Activated CD4-positive, alpha-beta T cell treated with anti-CD3 and anti-CD28 coated beads, Interleukin-2, amount 10 ng/mL, durations not matched to agents 24 days and 14 days (primary cell): ENCODE measurements at regions not wholly inside any gene's neighbourhood (a gene's known extent, or its start where the extent isn't known, plus 50 kb on each side); places are given as distances from the start of the nearest gene placed in this dataset.
"Not testable (repeated sequence)": the region's sequence is repeated elsewhere in the genome, so short reads cannot be mapped to it uniquely, and the experiment has no call there.

ENCODE experiments used
- DNase-seq: peaks from one replicate; pipeline ENCODE4 v3.0.0; 2022
- H3K27ac Mint-ChIP-seq: one replicate; pipeline ENCODE4 v1.8.0; 2022; ENCODE audit warnings: mild to moderate bottlenecking, mixed read lengths
- H3K27me3 Mint-ChIP-seq: one replicate; pipeline ENCODE4 v1.8.0; 2022; ENCODE audit warnings: mixed read lengths
- H3K36me3 Mint-ChIP-seq: one replicate; pipeline ENCODE4 v1.8.0; 2022; ENCODE audit warnings: low read depth, mild to moderate bottlenecking, mixed read lengths
- H3K4me1 Mint-ChIP-seq: one replicate; pipeline ENCODE4 v1.8.0; 2021; ENCODE audit warnings: mixed read lengths
- H3K4me3 Mint-ChIP-seq: one replicate; pipeline ENCODE4 v1.8.0; 2022; ENCODE audit warnings: mild to moderate bottlenecking, moderate library complexity, mixed read lengths
- H3K9me3 Mint-ChIP-seq: one replicate; pipeline ENCODE4 v1.8.0; 2021; ENCODE audit warnings: mixed read lengths
- intact Hi-C: fragments of 100-400 bp; cut with micrococcal nuclease; formaldehyde crosslinking; loops from one replicate; pipeline ENCODE4 v1.15.1; 2023

GRCh38 chr3:72071624-72072023, 286.7 kb upstream of the PROK2 start:
- intact Hi-C loops, result no loop called here

GRCh38 chr3:72070005-72070404, 285.1 kb upstream of the PROK2 start:
- Mint-ChIP-seq H3K4me3 (no peak overlapping the region), H3K9me3 (peaks cover 10% of the 10 kb centered on the region), H3K36me3 (peaks cover 2% of the 10 kb centered on the region), H3K27ac (no peak overlapping the region), H3K4me1 (peaks cover 6% of the 10 kb centered on the region), H3K27me3 (peaks cover 2% of the 10 kb centered on the region)
- DNase-seq, result no peak
- intact Hi-C loops, result no loop called here

More at GRCh38 chr3:72071624-72072023, 286.7 kb upstream of the PROK2 start:
- no peaks in the 10 kb centered on the region for H3K4me1 Mint-ChIP-seq
- H3K9me3 Mint-ChIP-seq, result peaks cover 15% of the 10 kb centered on the region
- DNase-seq, result no peak
- H3K4me3 Mint-ChIP-seq, result no peak overlapping the region
- no peak overlapping the region for H3K27ac Mint-ChIP-seq
- peaks cover 2% of the 10 kb centered on the region for H3K36me3 Mint-ChIP-seq
- H3K27me3 Mint-ChIP-seq, result peaks cover 2% of the 10 kb centered on the region

- no peak overlapping the region for H3K27ac Mint-ChIP-seq
- peaks cover 2% of the 10 kb centered on the region for H3K36me3 Mint-ChIP-seq
These were observed 284.6 kb upstream of the PROK2 start for GRCh38 chr3:72069543-72069942.

GRCh38 chr3:72068621-72069020, 283.7 kb upstream of the PROK2 start:
- Mint-ChIP-seq H3K36me3 (peaks cover 2% of the 10 kb centered on the region), H3K4me3 (no peak overlapping the region), H3K9me3 (peaks cover 14% of the 10 kb centered on the region), H3K27me3 (peaks cover 2% of the 10 kb centered on the region), H3K4me1 (peaks cover 6% of the 10 kb centered on the region), H3K27ac (no peak overlapping the region)
- intact Hi-C loops, result no loop called here
- DNase-seq, result no peak

More at GRCh38 chr3:72069543-72069942, 284.6 kb upstream of the PROK2 start:
- intact Hi-C loops, result no loop called here
- peaks cover 6% of the 10 kb centered on the region for H3K4me1 Mint-ChIP-seq
- peaks cover 2% of the 10 kb centered on the region for H3K27me3 Mint-ChIP-seq
- no peak for DNase-seq
- H3K4me3 Mint-ChIP-seq, result no peak overlapping the region
- peaks cover 8% of the 10 kb centered on the region for H3K9me3 Mint-ChIP-seq

GRCh38 chr3:72067721-72068120, 282.8 kb upstream of the PROK2 start:
- Mint-ChIP-seq H3K9me3 (peaks cover 14% of the 10 kb centered on the region), H3K36me3 (peaks cover 5% of the 10 kb centered on the region), H3K4me1 (peaks cover 6% of the 10 kb centered on the region), H3K4me3 (no peak overlapping the region), H3K27ac (no peak overlapping the region), H3K27me3 (peaks cover 2% of the 10 kb centered on the region)
- intact Hi-C loops, result no loop called here
- DNase-seq, result no peak

GRCh38 chr3:72065872-72066641, 281.1 kb upstream of the PROK2 start:
- Mint-ChIP-seq H3K27ac (no peak overlapping the region), H3K4me1 (peaks cover 6% of the 10 kb centered on the region), H3K4me3 (no peak overlapping the region), H3K27me3 (peaks cover 2% of the 10 kb centered on the region), H3K36me3 (peaks cover 5% of the 10 kb centered on the region), H3K9me3 (peaks cover 19% of the 10 kb centered on the region)
- DNase-seq, result no peak
- intact Hi-C loops, result no loop called here

GRCh38 chr3:72065236-72065635, 280.3 kb upstream of the PROK2 start:
- Mint-ChIP-seq H3K27me3 (peaks cover 2% of the 10 kb centered on the region), H3K36me3 (peaks cover 6% of the 10 kb centered on the region), H3K4me1 (peaks cover 10% of the 10 kb centered on the region), H3K9me3 (peaks cover 21% of the 10 kb centered on the region), H3K4me3 (no peak overlapping the region), H3K27ac (no peak overlapping the region)
- intact Hi-C loops, result no loop called here
- no peak for DNase-seq

GRCh38 chr3:72064727-72065126, 279.8 kb upstream of the PROK2 start:
- H3K27ac Mint-ChIP-seq, H3K36me3 Mint-ChIP-seq, DNase-seq, H3K27me3 Mint-ChIP-seq, intact Hi-C loops, H3K4me3 Mint-ChIP-seq: not testable (repeated sequence)
- Mint-ChIP-seq H3K9me3 (peaks cover 26% of the 10 kb centered on the region), H3K4me1 (peaks cover 10% of the 10 kb centered on the region)

- intact Hi-C loops, result no loop called here
- H3K4me1 Mint-ChIP-seq, result peaks cover 10% of the 10 kb centered on the region
- no peak overlapping the region for H3K27ac Mint-ChIP-seq
- H3K36me3 Mint-ChIP-seq, result peaks cover 4% of the 10 kb centered on the region
- peaks cover 19% of the 10 kb centered on the region for H3K9me3 Mint-ChIP-seq
- peaks cover 2% of the 10 kb centered on the region for H3K27me3 Mint-ChIP-seq
- H3K4me3 Mint-ChIP-seq, result no peak overlapping the region
- no peak for DNase-seq
These were observed 277.1 kb upstream of the PROK2 start for GRCh38 chr3:72062017-72062416.

- Mint-ChIP-seq H3K36me3 (peaks cover 4% of the 10 kb centered on the region), H3K4me3 (no peak overlapping the region), H3K27me3 (no peaks in the 10 kb centered on the region), H3K27ac (peak overlapping the region; percentile 59), H3K4me1 (peaks cover 5% of the 10 kb centered on the region), H3K9me3 (peaks cover 19% of the 10 kb centered on the region)
- DNase-seq, result no peak
- intact Hi-C loops, result loop anchor here (1.0 to 2.0 kb wide), 2 partner anchors 18 to 40 kb away; no protein-coding TSS in a partner anchor
These were observed 275.6 kb upstream of the PROK2 start for GRCh38 chr3:72060447-72061034.

GRCh38 chr3:72058493-72059081, 273.6 kb upstream of the PROK2 start:
- H3K36me3 Mint-ChIP-seq, result peaks cover 4% of the 10 kb centered on the region
- no peak for DNase-seq
- H3K27me3 Mint-ChIP-seq, result no peaks in the 10 kb centered on the region
- H3K9me3 Mint-ChIP-seq, result peaks cover 12% of the 10 kb centered on the region
- peaks cover 5% of the 10 kb centered on the region for H3K4me1 Mint-ChIP-seq
- intact Hi-C loops, result no loop called here
- H3K27ac Mint-ChIP-seq, result no peak overlapping the region
- H3K4me3 Mint-ChIP-seq, result no peak overlapping the region

GRCh38 chr3:72055436-72055835, 270.5 kb upstream of the PROK2 start:
- H3K9me3 Mint-ChIP-seq, result peaks cover 11% of the 10 kb centered on the region
- peaks cover 1% of the 10 kb centered on the region for H3K36me3 Mint-ChIP-seq
- H3K27ac Mint-ChIP-seq, result no peak overlapping the region
- H3K4me3 Mint-ChIP-seq, result no peak overlapping the region
- intact Hi-C loops, result no loop called here
- H3K27me3 Mint-ChIP-seq, result no peaks in the 10 kb centered on the region
- DNase-seq, result no peak
- H3K4me1 Mint-ChIP-seq, result peaks cover 6% of the 10 kb centered on the region

GRCh38 chr3:72054976-72055375, 270.0 kb upstream of the PROK2 start:
- Mint-ChIP-seq H3K27ac (no peak overlapping the region), H3K4me3 (no peak overlapping the region), H3K27me3 (no peaks in the 10 kb centered on the region), H3K36me3 (no peaks in the 10 kb centered on the region), H3K9me3 (peaks cover 6% of the 10 kb centered on the region), H3K4me1 (peaks cover 4% of the 10 kb centered on the region)
- no peak for DNase-seq
- intact Hi-C loops, result no loop called here

GRCh38 chr3:72052841-72053409, 268.0 kb upstream of the PROK2 start:
- Mint-ChIP-seq H3K27ac (no peak overlapping the region), H3K9me3 (peaks cover 3% of the 10 kb centered on the region), H3K4me3 (no peak overlapping the region), H3K36me3 (no peaks in the 10 kb centered on the region), H3K27me3 (no peaks in the 10 kb centered on the region), H3K4me1 (peaks cover 4% of the 10 kb centered on the region)
- DNase-seq, result no peak
- intact Hi-C loops, result no loop called here
